Lower leg skin (tissue), 4 donors: ENCODE measurements at regions not wholly inside any gene's neighbourhood (a gene's known extent, or its start where the extent isn't known, plus 50 kb on each side); places are given as distances from the start of the nearest gene placed in this dataset.

Source experiments
- DNase-seq, 2 donors: peaks; one replicate each; pipeline ENCODE4 v3.0.0-alpha.2; 2019; ENCODE audit warnings: low spot score in 2 of 2
- H3K4me3 ChIP-seq: fragments of 200-600 bp; sonication (generic); 2 replicates; pipeline ENCODE4 v1.5.1; 2017; ENCODE audit warnings: mild to moderate bottlenecking, low read depth; ENCODE audit not compliant: poor library complexity, severe bottlenecking
- CTCF ChIP-seq, 3 donors: fragments of 450-650 bp; IDR thresholded peaks; one replicate each; pipeline ENCODE4 v1.5.1; 2016; ENCODE audit warnings: antibody characterized with exemption in 3 of 3, mild to moderate bottlenecking in 3 of 3, moderate library complexity in 2 of 3
- POLR2A ChIP-seq, 2 donors: fragments of 450-650 bp; IDR thresholded peaks; one replicate each; pipeline ENCODE4 v1.6.1; 2016 to 2017; ENCODE audit warnings: antibody characterized with exemption in 2 of 2, mild to moderate bottlenecking in 1 of 2, moderate library complexity in 1 of 2
- WGBS, 2 donors: methylation state at CpG; one replicate each; pipeline ENCODE4 v1.1.5; 2018; 5-methylcytosine and 5-hydroxymethylcytosine counted together
- intact Hi-C: fragments of 100-400 bp; cut with DNase I; formaldehyde crosslinking; loops from one replicate; pipeline ENCODE4 v1.15.0; 2023; ENCODE audit warnings: low total_unique reads

- no peak for TF ChIP-seq POLR2A (IDR thresholded peaks at IDR 0.05)
- TF ChIP-seq CTCF (IDR thresholded peaks at IDR 0.05): no peak
- H3K4me3 ChIP-seq: no peak overlapping the region
- whole genome bisulfite sequencing, 2 donors: 81 to 87% methylated on average over 2 of the region's 2 CpGs
- no peak for DNase-seq
- intact Hi-C loops: no loop called here
Measured at GRCh38 chr20:24899153-24899552, 49.9 kb upstream of the CST7 start.
